ENCODE measurements at regions not wholly inside any gene's neighbourhood (a gene's known extent, or its start where the extent isn't known, plus 50 kb on each side); places are given as distances from the start of the nearest gene placed in this dataset.

- WGBS = 75% methylated on average over 1 of the region's 1 CpG
- no peaks in the 10 kb centered on the region for H3K4me1 ChIP-seq (ENCODE audit: insufficient read depth)
- no peaks in the 10 kb centered on the region for H3K36me3 ChIP-seq (ENCODE audit: insufficient read depth)
- H3K4me3 ChIP-seq (ENCODE audit: low read depth, low read length) = no peak overlapping the region
- DNase-seq (ENCODE audit: extremely low spot score) = no peak
- no peak overlapping the region for H3K27ac ChIP-seq (ENCODE audit: low read depth)
Measured at GRCh38 chr10:52514481-52514880, 200.4 kb downstream of the DKK1 start.

GRCh38 chr10:52517012-52517411, 202.9 kb downstream of the DKK1 start:
- Histone ChIP-seq H3K4me1 (ENCODE audit: insufficient read depth) (no peaks in the 10 kb centered on the region), H3K4me3 (ENCODE audit: low read depth, low read length) (no peak overlapping the region), H3K27ac (ENCODE audit: low read depth) (no peak overlapping the region), H3K36me3 (ENCODE audit: insufficient read depth) (no peaks in the 10 kb centered on the region)
- WGBS = 52% methylated on average over 2 of the region's 2 CpGs
- DNase-seq (ENCODE audit: extremely low spot score) = no peak

DNA sequence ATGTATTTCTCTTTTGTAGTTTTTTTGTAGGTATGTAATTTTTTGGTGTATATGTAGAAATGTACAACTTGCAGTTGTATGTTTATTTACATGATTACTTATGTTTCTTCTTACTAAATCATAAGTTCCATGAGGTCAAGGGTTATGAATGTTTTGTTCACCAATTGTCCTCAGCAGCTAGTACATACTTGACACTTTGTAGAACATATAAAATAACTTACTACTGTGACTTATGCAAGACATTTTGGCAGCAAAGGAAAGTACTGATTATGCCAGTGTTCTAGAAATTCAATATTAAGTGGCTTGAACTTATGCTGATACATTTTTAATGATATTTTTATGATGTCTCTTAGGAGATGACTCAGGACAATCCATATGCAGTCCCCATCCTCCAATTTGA, 209.6 kb downstream of the DKK1 start:
- Histone ChIP-seq H3K27ac (ENCODE audit: low read depth) (no peak overlapping the region), H3K4me3 (ENCODE audit: low read depth, low read length) (no peak overlapping the region), H3K4me1 (ENCODE audit: insufficient read depth) (no peaks in the 10 kb centered on the region), H3K36me3 (ENCODE audit: insufficient read depth) (no peaks in the 10 kb centered on the region)
- DNase-seq (ENCODE audit: extremely low spot score) = no peak

DNA sequence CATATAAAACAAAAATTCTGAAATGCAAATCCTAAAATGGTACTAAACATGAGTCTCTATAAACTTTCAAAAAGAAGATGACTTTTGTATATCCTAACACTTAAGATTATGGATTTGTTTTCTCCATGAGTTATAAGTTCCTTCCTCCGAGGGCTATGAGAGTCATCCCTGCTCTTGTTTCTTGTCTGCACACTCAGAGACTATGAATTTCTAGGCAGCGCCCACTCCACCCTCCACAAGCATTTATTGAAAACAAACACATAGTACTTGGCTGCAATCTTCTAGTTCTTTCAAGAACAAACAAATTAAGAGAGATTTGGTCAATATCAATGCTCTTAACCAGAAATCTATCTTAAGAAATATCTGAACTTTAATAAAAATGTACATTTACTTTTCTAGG, 211.7 kb downstream of the DKK1 start:
- Histone ChIP-seq H3K36me3 (ENCODE audit: insufficient read depth) (no peaks in the 10 kb centered on the region), H3K4me1 (ENCODE audit: insufficient read depth) (no peaks in the 10 kb centered on the region), H3K4me3 (ENCODE audit: low read depth, low read length) (no peak overlapping the region), H3K27ac (ENCODE audit: low read depth) (no peak overlapping the region)
- 42% methylated on average over 2 of the region's 2 CpGs for WGBS
- no peak for DNase-seq (ENCODE audit: extremely low spot score)

- no peak overlapping the region for H3K4me3 ChIP-seq (ENCODE audit: low read depth, low read length)
- H3K36me3 ChIP-seq (ENCODE audit: insufficient read depth) = no peaks in the 10 kb centered on the region
- H3K27ac ChIP-seq (ENCODE audit: low read depth) = no peak overlapping the region
- H3K4me1 ChIP-seq (ENCODE audit: insufficient read depth) = no peaks in the 10 kb centered on the region
- 11% methylated on average over 1 of the region's 1 CpG for WGBS
- DNase-seq (ENCODE audit: extremely low spot score) = no peak
Measured at GRCh38 chr10:52526251-52526823, 212.3 kb downstream of the DKK1 start.

DNA sequence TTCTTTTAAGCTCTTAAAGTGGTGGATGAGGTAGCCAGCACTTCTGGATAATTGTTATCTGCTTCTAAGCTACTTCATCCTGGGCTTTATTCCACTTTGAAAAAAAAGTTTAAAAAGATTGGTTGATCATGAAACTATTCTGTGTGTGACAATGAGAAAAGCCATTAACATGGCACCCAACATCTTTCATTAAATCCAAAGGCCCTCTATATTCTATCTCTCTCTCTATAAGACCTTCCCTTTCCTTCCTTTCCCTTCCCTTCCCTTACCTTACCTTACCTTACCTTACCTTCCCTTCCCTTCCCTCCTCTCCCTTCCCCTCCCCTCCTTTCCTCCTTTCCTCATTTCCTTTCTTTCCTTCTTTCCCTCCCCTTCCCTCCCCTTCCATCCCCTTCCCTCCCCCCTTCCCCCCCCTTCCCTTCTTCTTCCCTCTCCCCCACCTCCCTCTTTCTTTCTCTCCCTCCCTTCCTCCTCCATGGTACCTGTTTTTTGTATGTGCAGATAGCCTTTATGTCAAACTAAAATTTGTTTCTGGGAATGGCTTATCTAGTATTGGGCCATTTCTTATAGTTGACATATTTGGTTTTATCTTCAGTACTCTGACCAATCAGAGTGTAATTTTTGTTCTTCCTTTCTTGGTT, 218.7 kb downstream of the DKK1 start:
- Histone ChIP-seq H3K27ac (ENCODE audit: low read depth) (no peak overlapping the region), H3K4me1 (ENCODE audit: insufficient read depth) (no peaks in the 10 kb centered on the region), H3K4me3 (ENCODE audit: low read depth, low read length) (no peak overlapping the region), H3K36me3 (ENCODE audit: insufficient read depth) (no peaks in the 10 kb centered on the region)
- no peak for DNase-seq (ENCODE audit: extremely low spot score)

DNA sequence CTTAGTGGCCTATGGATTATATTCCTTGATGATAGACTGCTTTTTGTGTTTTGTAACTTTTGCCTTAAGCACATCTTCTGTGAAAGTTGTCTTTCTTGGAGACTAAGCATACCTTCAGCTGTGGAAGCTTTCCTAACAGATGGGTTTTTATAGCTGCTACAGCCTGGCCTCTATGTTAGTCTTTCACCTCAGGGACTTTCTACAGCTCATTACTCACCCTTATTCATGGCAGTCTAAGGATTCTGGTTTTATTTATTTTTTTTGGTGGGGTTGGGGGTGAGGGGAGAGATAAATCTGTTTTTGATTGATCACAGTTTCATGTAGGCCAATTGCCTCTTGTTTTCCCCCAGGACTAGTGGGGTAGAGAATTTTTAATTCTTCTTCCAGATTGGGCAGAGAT, 219.9 kb downstream of the DKK1 start:
- Histone ChIP-seq H3K4me1 (ENCODE audit: insufficient read depth) (no peaks in the 10 kb centered on the region), H3K4me3 (ENCODE audit: low read depth, low read length) (no peak overlapping the region), H3K36me3 (ENCODE audit: insufficient read depth) (no peaks in the 10 kb centered on the region), H3K27ac (ENCODE audit: low read depth) (no peak overlapping the region)
- DNase-seq (ENCODE audit: extremely low spot score) = no peak

- WGBS = 64% methylated on average over 2 of the region's 2 CpGs
- no peaks in the 10 kb centered on the region for H3K36me3 ChIP-seq (ENCODE audit: insufficient read depth)
- H3K27ac ChIP-seq (ENCODE audit: low read depth) = no peak overlapping the region
- no peak for DNase-seq (ENCODE audit: extremely low spot score)
- no peaks in the 10 kb centered on the region for H3K4me1 ChIP-seq (ENCODE audit: insufficient read depth)
- no peak overlapping the region for H3K4me3 ChIP-seq (ENCODE audit: low read depth, low read length)
Measured at GRCh38 chr10:52539463-52539862, 225.4 kb downstream of the DKK1 start.

GRCh38 chr10:52540479-52540984, 226.5 kb downstream of the DKK1 start:
- 28% methylated on average over 2 of the region's 2 CpGs for WGBS
- DNase-seq (ENCODE audit: extremely low spot score) = no peak
- no peaks in the 10 kb centered on the region for H3K4me1 ChIP-seq (ENCODE audit: insufficient read depth)

DNA sequence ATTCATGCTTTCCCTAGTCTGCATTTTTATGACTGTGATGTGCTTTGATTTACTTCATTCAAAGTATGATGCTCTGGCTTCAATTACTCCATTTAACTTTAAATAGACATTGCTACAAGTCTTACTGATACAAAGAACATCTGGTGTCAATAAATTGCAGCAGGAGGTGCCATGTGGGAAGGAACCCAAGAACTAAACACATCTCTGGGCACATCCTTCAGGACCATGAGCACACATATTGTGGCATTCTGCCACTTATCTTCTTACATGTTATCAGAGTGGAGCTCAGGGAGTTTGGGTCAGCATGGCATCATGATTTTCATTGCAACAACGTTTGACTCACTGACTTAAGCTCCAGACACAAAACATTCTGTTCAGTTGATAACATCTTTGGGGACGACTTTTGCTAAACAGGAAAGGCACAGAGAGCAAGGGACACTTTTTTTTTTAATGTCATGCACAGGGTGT, 227.0 kb downstream of the DKK1 start:
- Histone ChIP-seq H3K36me3 (ENCODE audit: insufficient read depth) (no peaks in the 10 kb centered on the region), H3K4me1 (ENCODE audit: insufficient read depth) (no peaks in the 10 kb centered on the region), H3K4me3 (ENCODE audit: low read depth, low read length) (no peak overlapping the region), H3K27ac (ENCODE audit: low read depth) (no peak overlapping the region)
- WGBS = 6% methylated on average over 2 of the region's 2 CpGs
- no peak for DNase-seq (ENCODE audit: extremely low spot score)

More at GRCh38 chr10:52540479-52540984, 226.5 kb downstream of the DKK1 start:
- H3K27ac ChIP-seq (ENCODE audit: low read depth) = no peak overlapping the region
- no peaks in the 10 kb centered on the region for H3K36me3 ChIP-seq (ENCODE audit: insufficient read depth)
- no peak overlapping the region for H3K4me3 ChIP-seq (ENCODE audit: low read depth, low read length)

DNA sequence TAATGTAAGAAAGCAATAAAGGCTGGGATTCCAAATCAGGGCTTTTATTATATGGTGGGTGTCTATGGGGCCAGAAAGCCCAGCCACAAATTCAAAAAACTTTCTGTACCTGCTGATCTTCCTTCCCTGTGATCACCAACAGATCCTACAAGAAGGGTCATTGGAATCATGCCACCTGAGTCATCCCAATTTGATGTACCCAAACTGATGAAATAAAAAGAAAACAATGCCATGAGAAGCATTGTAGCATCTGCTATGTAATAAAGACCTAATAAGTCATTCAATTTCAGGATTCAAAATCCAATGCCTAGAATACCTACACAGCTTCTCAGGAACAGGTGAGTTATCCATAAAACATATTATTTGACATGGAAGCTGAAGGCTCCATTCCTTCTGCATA, 228.8 kb downstream of the DKK1 start:
- H3K4me1 ChIP-seq (ENCODE audit: insufficient read depth) = no peaks in the 10 kb centered on the region
- no peak for DNase-seq (ENCODE audit: extremely low spot score)
- no peak overlapping the region for H3K27ac ChIP-seq (ENCODE audit: low read depth)
- H3K36me3 ChIP-seq (ENCODE audit: insufficient read depth) = no peaks in the 10 kb centered on the region
- no peak overlapping the region for H3K4me3 ChIP-seq (ENCODE audit: low read depth, low read length)

DNA sequence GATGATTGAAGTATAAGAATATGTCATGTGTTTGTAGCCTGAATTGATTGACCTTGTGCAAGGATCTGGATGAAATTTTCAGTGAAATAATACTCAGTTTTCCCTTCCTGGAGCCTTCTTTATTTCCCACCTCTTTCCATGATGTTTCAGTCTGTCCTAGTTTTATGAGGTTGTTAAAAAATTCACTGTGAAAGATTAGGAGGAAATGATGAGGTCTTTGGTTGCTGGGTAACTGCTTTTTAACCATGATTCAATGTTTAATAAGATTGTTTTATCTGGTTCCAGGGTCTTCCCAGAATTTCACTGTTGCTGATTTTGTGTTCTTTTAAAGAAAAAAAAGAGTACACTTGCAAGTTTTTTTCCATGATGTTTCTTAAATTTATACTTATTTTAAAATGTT, 221.5 kb downstream of the MBL2 start:
- DNase-seq (ENCODE audit: extremely low spot score) = no peak
- no peaks in the 10 kb centered on the region for H3K4me1 ChIP-seq (ENCODE audit: insufficient read depth)
- no peak overlapping the region for H3K27ac ChIP-seq (ENCODE audit: low read depth)
- no peak overlapping the region for H3K4me3 ChIP-seq (ENCODE audit: low read depth, low read length)
- H3K36me3 ChIP-seq (ENCODE audit: insufficient read depth) = no peaks in the 10 kb centered on the region

GRCh38 chr10:52558090-52558489, 214.5 kb downstream of the MBL2 start:
- DNase-seq (ENCODE audit: extremely low spot score) = no peak
- H3K36me3 ChIP-seq (ENCODE audit: insufficient read depth) = no peaks in the 10 kb centered on the region
- no peak overlapping the region for H3K4me3 ChIP-seq (ENCODE audit: low read depth, low read length)
- H3K4me1 ChIP-seq (ENCODE audit: insufficient read depth) = no peaks in the 10 kb centered on the region
- H3K27ac ChIP-seq (ENCODE audit: low read depth) = no peak overlapping the region
- WGBS = 96% methylated on average over 1 of the region's 1 CpG

GRCh38 chr10:52561322-52561721, 211.3 kb downstream of the MBL2 start:
- no peaks in the 10 kb centered on the region for H3K36me3 ChIP-seq (ENCODE audit: insufficient read depth)
- no peak for DNase-seq (ENCODE audit: extremely low spot score)
- 89% methylated on average over 3 of the region's 3 CpGs for WGBS
- H3K4me3 ChIP-seq (ENCODE audit: low read depth, low read length) = no peak overlapping the region
- H3K27ac ChIP-seq (ENCODE audit: low read depth) = no peak overlapping the region
- H3K4me1 ChIP-seq (ENCODE audit: insufficient read depth) = no peaks in the 10 kb centered on the region

GRCh38 chr10:52563360-52563759, 209.2 kb downstream of the MBL2 start:
- WGBS = 80% methylated on average over 1 of the region's 1 CpG
- Histone ChIP-seq H3K36me3 (ENCODE audit: insufficient read depth) (no peaks in the 10 kb centered on the region), H3K4me1 (ENCODE audit: insufficient read depth) (no peaks in the 10 kb centered on the region), H3K4me3 (ENCODE audit: low read depth, low read length) (no peak overlapping the region), H3K27ac (ENCODE audit: low read depth) (no peak overlapping the region)
- no peak for DNase-seq (ENCODE audit: extremely low spot score)

Data from urinary bladder (tissue), 3 donors.